K562 (cell line): ENCODE measurements at regions not wholly inside any gene's neighbourhood (a gene's known extent, or its start where the extent isn't known, plus 50 kb on each side); places are given as distances from the start of the nearest gene placed in this dataset.

ENCODE experiments used
- ATAC-seq: fragments of 200-7000 bp; cut with Tn5 transposase; 3 replicates; pipeline ENCODE4 v1.9.1; 2020; ENCODE audit warnings: moderate library complexity
- BruUV-seq: library from RNA; stranded (reverse); fragments of 400-500 nt; replicated peaks from 2 replicates; lab custom pipeline; 2021; lab: Mats Ljungman, UMichigan
- CTCF ChIA-PET: fragments of 300-600 bp; formaldehyde crosslinking; extraction: SDS; loops from one replicate; lab custom pipeline; 2021; ENCODE audit warnings: low intra/inter-chr PET ratio; lab: Yijun Ruan, JAX
- POLR2A ChIA-PET: fragments of 300-600, 350-650 bp; sonication (Branson Sonifier 250); formaldehyde crosslinking; extraction: SDS; loops from one replicate; lab custom pipeline; 2021; ENCODE audit warnings: antibody characterized with exemption, inconsistent platforms; lab: Yijun Ruan, JAX
- DNase-seq, 4 experiments: peaks; one replicate each; pipeline versions ENCODE4 v3.0.0 to v3.0.0-alpha.2; 2011 to 2018; ENCODE audit warnings: low spot score in 3 of 4, mixed read lengths in 3 of 4; ENCODE audit errors: extremely low read depth in 1 of 4
- FAIRE-seq: peaks from 2 replicates; lab custom pipeline; 2011; peaks lifted over from hg19 to GRCh38; lab: Jason Lieb, UNC
- H2AFZ ChIP-seq: 2 replicates; pipeline ENCODE4 v1.6.0; 2011; ENCODE audit warnings: low read depth, low read length, control low read depth, inconsistent platforms
- H3K27ac ChIP-seq: fragments of 200-600 bp; 3 replicates; pipeline ENCODE4 v1.8.0; 2011; ENCODE audit warnings: low read depth, mild to moderate bottlenecking, control low read depth, inconsistent platforms, low read length, moderate library complexity, mixed read lengths; ENCODE audit errors: extremely low read depth
- H3K27me3 ChIP-seq, 2 experiments: fragments of 300-600 bp in 1 of 2; 2 replicates in 1 of 2; 3 replicates in 1 of 2; pipeline versions ENCODE4 v1.6.0 to v1.8.0; 2011; ENCODE audit warnings: inconsistent platforms in 2 of 2, low read length in 2 of 2, mild to moderate bottlenecking in 1 of 2, mixed read lengths in 1 of 2, moderate library complexity in 1 of 2; ENCODE audit not compliant: control insufficient read depth in 2 of 2, insufficient read depth in 2 of 2
- H3K36me3 ChIP-seq: fragments of 300-600 bp; 3 replicates; pipeline ENCODE4 v1.8.0; 2011; ENCODE audit warnings: mild to moderate bottlenecking, low read length, inconsistent platforms; ENCODE audit not compliant: control insufficient read depth, insufficient read depth
- H3K4me1 ChIP-seq, 2 experiments: fragments of 200-600 bp in 1 of 2; replicated peaks in 1 of 2; 2 replicates in 1 of 2; 3 replicates in 1 of 2; pipeline versions ENCODE4 v1.5.1 to v1.8.0; 2011; ENCODE audit warnings: inconsistent platforms in 2 of 2, low read length in 2 of 2, mild to moderate bottlenecking in 1 of 2, mixed read lengths in 1 of 2, moderate library complexity in 1 of 2; ENCODE audit not compliant: control insufficient read depth in 2 of 2, insufficient read depth in 2 of 2
- H3K4me2 ChIP-seq: 2 replicates; pipeline ENCODE4 v1.6.1; 2011; ENCODE audit warnings: low read length, control low read depth, inconsistent platforms, mixed read lengths; ENCODE audit not compliant: insufficient read depth
- H3K4me3 ChIP-seq: fragments of 200-600 bp; sonication (generic), shearing (Covaris generic); 2 replicates; pipeline ENCODE4 v1.5.1; 2016; ENCODE audit warnings: control low read depth, inconsistent platforms
- H3K79me2 ChIP-seq: fragments of 200-600 bp; 3 replicates; pipeline ENCODE4 v1.8.0; 2011; ENCODE audit warnings: low read length, inconsistent platforms; ENCODE audit not compliant: control insufficient read depth, insufficient read depth
- H3K9ac ChIP-seq, 2 experiments: 2 replicates each; pipeline versions ENCODE4 v1.6.0 to v1.6.1; 2011; ENCODE audit warnings: low read depth in 2 of 2, low read length in 2 of 2, control low read depth in 1 of 2, inconsistent platforms in 1 of 2, mild to moderate bottlenecking in 1 of 2, mixed read lengths in 1 of 2; ENCODE audit not compliant: insufficient read depth in 1 of 2
- H3K9me1 ChIP-seq: one replicate; pipeline ENCODE4 v1.6.0; 2011; ENCODE audit warnings: inconsistent platforms, mild to moderate bottlenecking, low read length, moderate library complexity; ENCODE audit not compliant: control insufficient read depth, insufficient read depth
- H3K9me3 ChIP-seq: replicated peaks from 2 replicates; pipeline ENCODE4 v1.5.1; 2011; ENCODE audit warnings: low read depth, low read length, inconsistent platforms; ENCODE audit not compliant: control insufficient read depth, insufficient read depth
- H4K20me1 ChIP-seq: replicated peaks from 2 replicates; pipeline ENCODE4 v1.6.1; 2011; ENCODE audit warnings: low read length, inconsistent platforms, mixed read lengths; ENCODE audit not compliant: control insufficient read depth, insufficient read depth
- BRD9 ChIP-seq: fragments of 450-650 bp; IDR thresholded peaks from 2 replicates; pipeline ENCODE4 v1.6.1; 2018; ENCODE audit warnings: low read depth; ENCODE audit not compliant: partially characterized antibody
- BRF1 ChIP-seq: IDR thresholded peaks from 3 replicates; pipeline ENCODE4 v1.6.1; 2011; ENCODE audit warnings: borderline replicate concordance, mild to moderate bottlenecking; ENCODE audit not compliant: insufficient read length; ENCODE audit errors: extremely low read depth
- HOMEZ ChIP-seq: fragments of 250-450 bp; sonication (Bioruptor Pico); IDR thresholded peaks from 2 replicates; pipeline ENCODE4 v1.4.0; 2020; ENCODE audit warnings: mild to moderate bottlenecking, moderate library complexity
- JUNB ChIP-seq: fragments of 450-650 bp; formaldehyde crosslinking; conservative IDR thresholded peaks from 2 replicates; pipeline ENCODE4 v1.4.0; 2020; ENCODE audit warnings: mild to moderate bottlenecking
- KDM2B ChIP-seq: fragments of 250-450 bp; sonication (Bioruptor Pico); IDR thresholded peaks from 2 replicates; pipeline ENCODE4 v1.8.0; 2021; ENCODE audit warnings: mild to moderate bottlenecking, moderate library complexity
- MTF1 ChIP-seq: fragments of 250-450 bp; sonication (Bioruptor Pico); IDR thresholded peaks from 2 replicates; pipeline ENCODE4 v1.9.0; 2021; ENCODE audit warnings: moderate library complexity, mild to moderate bottlenecking, inconsistent platforms, borderline replicate concordance
- RREB1 ChIP-seq: fragments of 250-450 bp; sonication (Bioruptor Pico); IDR thresholded peaks from 2 replicates; pipeline ENCODE4 v1.4.0; 2020
- TCF15 ChIP-seq: fragments of 250-450 bp; sonication (Bioruptor Pico); IDR thresholded peaks from 2 replicates; pipeline ENCODE4 v1.8.0; 2022; ENCODE audit warnings: moderate library complexity, mild to moderate bottlenecking, inconsistent platforms
- YY1 ChIP-seq, 3 experiments: IDR thresholded peaks; 2 replicates each; pipeline ENCODE4 v1.6.1; 2011; ENCODE audit warnings: low read length in 2 of 3, mild to moderate bottlenecking in 2 of 3, moderate library complexity in 2 of 3, borderline replicate concordance in 1 of 3, control low read depth in 1 of 3, low read depth in 1 of 3; ENCODE audit not compliant: insufficient read depth in 3 of 3, insufficient replicate concordance in 2 of 3, control insufficient read depth in 1 of 3, insufficient read length in 1 of 3; ENCODE audit errors: extremely low read depth in 1 of 3
- ZNF133 ChIP-seq: fragments of 250-450 bp; sonication (Bioruptor Pico); IDR thresholded peaks from 2 replicates; pipeline ENCODE4 v1.4.0; 2020; ENCODE audit warnings: mild to moderate bottlenecking
- ZNF445 ChIP-seq: fragments of 250-450 bp; sonication (Bioruptor Pico); IDR thresholded peaks from 2 replicates; pipeline ENCODE4 v1.4.0; 2020; ENCODE audit warnings: low read depth, mild to moderate bottlenecking, moderate library complexity
- ZNF639 ChIP-seq, 2 experiments: fragments of 200-800 bp in 1 of 2; sonication (Bioruptor generic) in 1 of 2; sonication (generic) in 1 of 2; formaldehyde crosslinking in 1 of 2; IDR thresholded peaks in 1 of 2; conservative IDR thresholded peaks in 1 of 2; 2 replicates each; pipeline versions ENCODE4 v1.5.0 to v1.6.1; 2016 to 2020; ENCODE audit warnings: missing compliant biosample characterization in 1 of 2, missing genetic modification characterization in 1 of 2, missing genetic modification reagents in 1 of 2
- whole genome bisulfite sequencing: fragments of 100-300 bp; shearing (Covaris generic); methylation state at CpG from one replicate; pipeline ENCODE4 v1.1.6; 2016; ENCODE audit warnings: low coverage, mixed read lengths; ENCODE audit not compliant: insufficient coverage; ENCODE audit errors: missing lambda C conversion rate; 5-methylcytosine and 5-hydroxymethylcytosine counted together
- in situ Hi-C: fragments of 300-500 bp; cut with MboI; formaldehyde crosslinking; loops from 4 replicates; pipeline ENCODE4 v1.15.0; 2018; ENCODE audit warnings: inconsistent platforms, mixed read lengths
- intact Hi-C: fragments of 100-400 bp; cut with micrococcal nuclease; formaldehyde crosslinking; loops from 2 replicates; pipeline ENCODE4 v1.14.2; 2022

- Histone ChIP-seq H3K27me3 (no peaks in the 10 kb centered on the region), H2AFZ (no peak overlapping the region), H3K36me3 (no peaks in the 10 kb centered on the region), H3K9ac (no peak overlapping the region), H3K79me2 (no peaks in the 10 kb centered on the region), H4K20me1 (no peaks in the 10 kb centered on the region), H3K27ac (no peak overlapping the region), H3K4me3 (no peak overlapping the region), H3K9me1 (no peaks in the 10 kb centered on the region), H3K4me1 (no peaks in the 10 kb centered on the region), H3K4me2 (no peak overlapping the region), H3K9me3 (0 out of 2 replicates have a peak, but pooled peaks cover 1% of the 10 kb centered on the region)
- TF ChIP-seq ZNF639 (CRISPR knock-in tag; conservative IDR thresholded peaks at IDR 0.05 in 1 of 2, IDR thresholded peaks at IDR 0.05 in 1 of 2), result no peak
- no peak for TF ChIP-seq KDM2B (CRISPR knock-in tag)
- TF ChIP-seq BRD9, result no peak
- TF ChIP-seq HOMEZ (CRISPR knock-in tag), result no peak
- TF ChIP-seq YY1 (IDR thresholded peaks at IDR 0.05; ENCODE audit: borderline replicate concordance in 1 of 3, control insufficient read depth in 1 of 3, extremely low read depth in 1 of 3, insufficient read depth in 3 of 3, insufficient read length in 1 of 3, insufficient replicate concordance in 2 of 3, low read depth in 1 of 3, low read length in 2 of 3), result no peak
- TF ChIP-seq JUNB (CRISPR knock-in tag), result no peak
- TF ChIP-seq TCF15 (CRISPR knock-in tag), result no peak
- TF ChIP-seq RREB1, result no peak
- no peak for TF ChIP-seq MTF1 (CRISPR knock-in tag)
- TF ChIP-seq BRF1, result no peak
- no peak for TF ChIP-seq ZNF445 (CRISPR knock-in tag)
- TF ChIP-seq ZNF133, result no peak
- CTCF ChIA-PET, result no interaction called here
- in situ Hi-C loops (no loop called here), intact Hi-C loops (no loop called here)
- POLR2A ChIA-PET, result no interaction called here
- no TSS peak for BruUV-seq
- FAIRE-seq (no peak), DNase-seq (no peak), ATAC-seq (no peak)
- WGBS, result 0% methylated on average over 2 of the region's 2 CpGs
These were observed 590.9 kb upstream of the ZNF608 start for GRCh38 chr5:125337294-125337693.
